Stimulated activated CD4-positive, alpha-beta T cell treated with anti-CD3 and anti-CD28 coated beads, Interleukin-15, amount 100 ng/mL, for 24 hours (primary cell): ENCODE measurements at regions not wholly inside any gene's neighbourhood (a gene's known extent, or its start where the extent isn't known, plus 50 kb on each side); places are given as distances from the start of the nearest gene placed in this dataset.
A peak's percentile ranks its signal among the peaks of the same experiment; 100 is the strongest.

Experiments used
- DNase-seq: peaks from one replicate; pipeline ENCODE4 v3.0.0-alpha.2; 2020

DNA sequence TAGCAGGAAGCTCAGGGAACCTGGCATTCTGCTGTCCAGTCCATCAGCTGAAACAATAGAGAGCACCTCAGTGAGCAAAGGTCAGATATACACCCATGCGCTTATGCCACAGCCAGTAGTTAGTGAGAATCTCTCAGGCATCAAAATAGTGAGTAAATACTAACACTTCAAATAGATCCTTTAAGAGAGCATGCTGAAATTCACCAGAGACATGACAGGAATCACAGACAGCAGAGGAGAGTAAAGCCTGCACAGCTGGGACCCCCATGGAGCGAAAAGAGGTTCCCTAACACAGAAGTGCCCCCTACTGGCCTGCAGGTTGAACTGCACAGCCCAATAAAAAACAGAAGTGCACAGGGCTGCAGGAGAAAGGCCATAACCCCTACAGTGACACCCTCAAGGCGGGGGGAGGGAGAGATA lies 57.6 kb upstream of the ANTXRL start:
- DNase-seq, result peak; percentile 32

DNA sequence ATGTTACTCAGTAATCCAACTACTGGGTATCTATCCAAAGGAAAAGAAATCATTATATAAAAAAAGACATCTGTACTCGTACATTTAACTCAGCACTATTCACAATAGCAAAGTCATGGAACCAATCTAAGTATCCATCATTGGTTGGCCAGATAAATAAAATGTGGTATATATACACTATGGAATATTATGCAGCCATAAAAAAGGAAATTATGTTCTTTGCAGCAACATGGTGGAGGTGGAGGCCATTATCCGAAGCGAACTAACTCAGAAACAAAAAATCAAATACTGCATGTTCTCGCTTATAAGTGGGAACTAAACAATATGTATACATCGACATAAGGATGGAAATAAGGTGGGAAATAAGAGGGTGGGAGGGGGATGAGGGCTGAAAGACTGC lies 56.2 kb upstream of the ANTXRL start:
- DNase-seq, result no peak

DNA sequence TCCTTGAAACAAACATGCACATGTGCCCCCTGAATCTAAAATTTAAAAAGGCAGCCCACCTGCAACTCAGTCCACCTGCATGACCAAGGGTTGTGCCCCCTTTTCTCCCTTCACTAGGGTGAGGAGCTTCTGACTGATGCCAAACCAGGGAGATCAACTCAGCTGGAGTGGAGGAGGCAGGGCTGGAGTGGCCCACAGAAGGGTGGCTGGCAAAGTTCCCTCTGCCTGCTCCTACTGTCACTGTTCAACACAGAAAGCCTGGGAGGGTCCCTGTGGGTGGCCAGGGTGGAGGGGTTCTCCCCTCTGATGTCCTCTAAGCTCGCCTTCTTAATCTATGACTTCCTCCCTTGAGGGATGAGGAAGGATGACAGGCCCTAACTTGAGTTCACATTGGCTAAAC lies 55.7 kb upstream of the ANTXRL start:
- no peak for DNase-seq

DNA sequence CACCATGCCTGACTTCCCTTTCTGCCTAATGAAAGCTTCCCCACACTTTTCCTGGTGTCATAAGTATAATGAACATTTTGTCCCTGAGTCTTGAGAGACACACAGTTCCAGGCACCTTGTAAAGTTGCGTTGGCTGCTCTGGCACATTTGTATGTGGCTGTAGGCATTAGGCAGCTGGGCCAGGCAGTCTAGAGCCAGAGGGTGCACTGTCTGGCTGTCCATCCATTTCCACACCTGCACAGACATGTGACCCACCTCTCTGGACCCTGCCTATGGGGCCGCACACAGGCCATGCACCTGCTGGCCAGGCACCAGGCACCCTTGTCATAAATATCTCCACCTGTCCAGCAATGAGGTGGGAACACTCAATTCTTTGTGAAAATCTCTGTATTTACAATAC lies 54.7 kb upstream of the ANTXRL start:
- no peak for DNase-seq

DNA sequence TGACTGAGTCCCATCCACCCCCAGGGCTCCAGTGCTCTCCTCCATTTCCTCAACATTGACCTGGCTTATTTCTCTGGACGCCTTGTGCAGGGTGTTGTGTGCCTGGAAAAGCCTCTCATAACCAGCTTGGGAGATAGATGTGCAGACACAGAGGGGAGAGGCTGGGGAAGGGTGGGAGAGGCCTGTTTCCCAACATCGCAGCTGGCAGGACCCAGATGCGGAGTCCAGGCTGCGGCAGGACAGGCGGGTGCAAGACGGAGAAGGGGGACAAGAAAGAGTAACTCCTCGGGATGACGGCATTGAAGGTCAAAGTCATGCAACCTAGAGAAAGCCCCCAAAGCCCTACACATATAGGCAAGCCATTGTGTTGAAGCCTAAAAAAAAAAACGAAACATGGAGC lies 54.1 kb upstream of the ANTXRL start:
- DNase-seq, result no peak

DNA sequence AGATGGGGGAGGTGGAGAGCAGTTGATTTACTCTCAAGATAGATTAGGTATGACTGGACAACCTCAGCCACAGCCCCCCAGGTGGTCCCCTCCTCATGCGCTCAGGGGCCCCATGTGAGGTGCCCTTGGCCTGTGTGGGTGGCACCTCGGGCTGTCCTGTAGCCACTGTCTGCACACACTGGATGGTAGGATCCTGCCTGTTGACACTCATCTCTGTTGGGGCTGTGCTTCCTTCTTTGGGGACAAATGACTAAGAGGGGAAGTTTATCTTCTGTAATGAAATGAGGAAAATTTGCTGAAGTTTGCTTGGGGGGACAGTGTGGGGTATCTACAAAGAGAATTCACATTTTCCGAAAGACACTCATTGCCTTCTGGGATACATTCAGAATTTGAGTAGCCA lies 53.6 kb upstream of the ANTXRL start:
- DNase-seq, result no peak

DNA sequence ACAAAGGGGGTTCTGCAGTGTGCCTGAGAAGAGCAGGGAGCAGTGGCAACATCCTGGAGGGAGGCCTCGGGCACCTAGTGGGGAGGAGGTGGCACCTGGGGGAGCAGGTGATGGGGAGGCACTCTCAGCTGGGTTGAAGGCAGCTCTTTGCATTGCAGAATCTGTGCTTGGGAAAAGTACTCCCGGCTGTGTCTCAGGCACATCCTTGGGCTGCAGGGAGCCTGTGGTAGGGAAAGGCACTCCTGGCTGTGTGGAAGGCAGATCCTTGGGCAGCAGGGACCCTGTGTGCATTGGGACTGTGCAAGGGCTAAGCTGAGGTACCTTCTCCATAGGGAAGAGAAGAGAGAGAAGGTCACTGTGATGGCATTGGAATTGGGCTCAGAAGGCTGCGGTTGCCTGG lies 52.8 kb upstream of the ANTXRL start:
- DNase-seq, result no peak

DNA sequence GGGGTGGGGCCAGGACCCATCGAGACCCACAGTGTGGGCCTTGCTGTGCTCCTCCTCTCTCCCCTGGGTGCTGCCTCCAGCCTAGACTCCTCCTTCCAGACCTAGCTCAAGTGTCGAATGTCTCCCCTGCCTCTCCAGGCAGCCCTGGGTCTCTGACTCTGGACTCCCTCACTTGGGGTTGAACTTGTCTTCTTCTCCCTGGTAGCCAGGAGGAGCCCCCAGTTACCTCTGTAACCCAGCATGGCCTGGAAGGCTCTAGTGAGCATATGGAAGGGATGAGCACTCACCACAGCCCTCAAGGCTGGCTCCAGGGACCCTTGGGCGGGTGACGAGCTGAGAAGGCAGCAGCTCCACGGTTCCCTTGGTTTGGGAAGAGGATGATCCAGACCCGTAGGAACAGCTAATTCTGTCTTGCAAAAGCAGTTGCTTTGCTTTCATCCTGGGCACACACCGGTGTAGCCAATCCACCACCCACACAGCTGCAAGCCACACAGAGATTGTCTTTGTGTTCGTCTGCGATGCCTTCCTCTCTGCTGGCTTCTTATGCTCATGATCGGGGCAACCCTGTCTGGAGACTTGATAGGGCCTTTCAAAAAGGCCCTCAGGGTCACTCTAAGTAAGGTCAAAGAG lies 52.3 kb upstream of the ANTXRL start:
- DNase-seq, result no peak

DNA sequence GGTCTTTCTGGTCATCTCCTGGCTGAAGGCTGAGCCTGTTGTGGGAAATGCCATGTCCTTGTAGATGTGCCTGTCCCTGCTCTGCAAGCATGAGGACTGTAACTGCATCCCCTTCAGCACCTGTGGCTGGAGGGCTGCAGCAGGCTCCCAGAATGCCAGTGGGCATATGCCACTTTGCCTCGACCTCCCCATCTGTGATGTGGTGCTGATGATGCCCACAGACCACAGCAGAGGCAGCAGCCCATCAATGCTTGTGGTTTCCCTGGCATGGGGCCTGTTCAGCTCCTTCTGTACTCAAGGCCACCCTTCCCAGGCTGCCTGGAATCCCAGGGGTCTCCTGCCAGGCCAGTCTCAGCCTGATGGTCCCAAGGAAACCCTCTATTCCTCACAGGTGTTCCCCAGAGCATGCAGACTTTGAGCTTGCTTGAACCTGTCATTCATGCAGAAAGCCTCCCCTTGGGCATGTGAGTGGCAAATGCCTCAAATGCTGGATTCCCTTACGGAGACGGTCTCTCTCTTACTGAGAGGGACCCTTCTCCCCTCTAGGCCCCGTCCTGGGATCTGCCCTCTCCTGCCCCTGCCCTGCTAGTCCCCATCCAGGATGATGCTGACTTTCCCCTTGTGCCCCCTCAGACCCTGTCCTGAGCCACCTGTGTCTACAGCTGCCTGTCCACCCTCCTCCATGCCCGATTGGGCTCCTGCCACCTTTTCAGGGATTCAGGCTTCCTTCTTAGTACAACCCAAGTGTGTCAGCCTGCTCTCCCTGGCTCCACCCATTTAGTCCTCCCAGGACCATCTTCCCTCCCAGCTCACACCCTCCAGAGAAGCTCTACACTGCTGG lies 50.9 kb upstream of the ANTXRL start:
- DNase-seq, result no peak

DNA sequence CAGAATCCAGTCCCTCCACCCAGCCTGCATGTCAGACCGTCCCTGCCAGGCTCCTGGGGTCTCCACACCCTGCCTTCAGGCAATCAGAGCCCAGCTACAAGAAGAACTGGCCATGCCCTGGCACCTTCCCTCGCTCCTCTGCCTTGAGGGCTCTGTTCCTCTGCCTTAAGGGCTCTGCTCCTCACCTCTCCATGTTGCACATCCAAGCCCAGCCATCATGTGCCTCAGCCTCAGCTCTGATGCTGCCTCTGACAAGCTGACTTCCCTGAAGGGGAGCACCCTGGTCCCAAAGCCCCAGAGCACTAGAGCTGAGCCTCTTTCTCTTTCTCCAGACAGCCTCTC lies 50.3 kb upstream of the ANTXRL start:
- no peak for DNase-seq

DNA sequence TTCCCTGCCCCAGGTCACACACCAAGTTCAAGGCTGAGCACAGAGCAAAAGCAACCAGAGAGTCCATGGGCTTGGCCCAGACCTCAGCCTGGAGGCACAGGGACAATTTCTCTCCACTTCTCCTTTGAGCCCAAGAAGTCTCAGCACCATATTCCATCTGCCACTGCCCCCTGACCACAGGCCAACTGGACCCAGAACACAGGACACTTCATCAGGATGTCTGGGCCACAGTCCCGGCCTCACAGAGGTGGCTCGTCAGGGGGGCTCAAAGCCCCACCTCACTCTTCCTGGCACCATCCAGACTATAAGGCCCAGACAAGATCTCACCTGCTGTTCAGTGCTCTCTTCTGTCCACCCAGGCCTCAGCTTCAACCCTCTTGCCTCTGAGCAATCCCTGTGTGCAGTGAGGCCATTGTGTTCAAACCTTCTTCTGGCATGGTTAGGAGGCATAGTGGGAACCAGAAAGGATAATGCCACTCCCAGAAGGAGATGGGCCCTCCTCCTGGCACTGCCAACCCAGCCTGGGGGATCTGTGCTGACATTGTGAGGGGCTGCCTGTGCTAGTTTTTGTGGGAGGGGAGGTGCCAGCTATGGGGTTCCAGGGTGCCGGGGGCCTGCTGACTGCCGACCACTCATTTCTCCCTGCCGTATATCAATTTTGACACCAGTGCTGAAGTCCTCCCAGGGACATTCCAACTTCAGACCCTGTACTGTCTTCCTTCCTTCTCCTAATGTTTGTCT lies 49.7 kb upstream of the ANTXRL start:
- no peak for DNase-seq
